T-helper 17 cell (primary cell): ENCODE measurements at regions not wholly inside any gene's neighbourhood (a gene's known extent, or its start where the extent isn't known, plus 50 kb on each side); places are given as distances from the start of the nearest gene placed in this dataset.

Source experiments
- ATAC-seq: fragments of 150-1000 bp; cut with Tn5 transposase; 2 replicates; pipeline ENCODE4 v1.10.0; 2021; ENCODE audit warnings: mild to moderate bottlenecking, moderate library complexity
- DNase-seq, 3 donors: peaks; one replicate each; pipeline versions ENCODE4 v3.0.0 to v3.0.0-alpha.2; 2020 to 2021
- H3K9me3 ChIP-seq: one replicate; pipeline ENCODE4 v1.7.0; 2013; ENCODE audit warnings: low read length, mild to moderate bottlenecking; ENCODE audit not compliant: control insufficient read depth, poor library complexity, severe bottlenecking
- H3K27ac Mint-ChIP-seq: one replicate; pipeline ENCODE4 v1.8.0; 2022; ENCODE audit warnings: mild to moderate bottlenecking, moderate library complexity, mixed read lengths
- H3K27me3 Mint-ChIP-seq: one replicate; pipeline ENCODE4 v1.8.0; 2022; ENCODE audit warnings: mixed read lengths
- H3K36me3 Mint-ChIP-seq: one replicate; pipeline ENCODE4 v1.8.0; 2022; ENCODE audit warnings: low read depth, mixed read lengths
- H3K4me1 Mint-ChIP-seq: one replicate; pipeline ENCODE4 v1.8.0; 2022; ENCODE audit warnings: mild to moderate bottlenecking, mixed read lengths
- H3K4me3 Mint-ChIP-seq: one replicate; pipeline ENCODE4 v1.8.0; 2022; ENCODE audit warnings: mild to moderate bottlenecking, moderate library complexity, mixed read lengths

DNA sequence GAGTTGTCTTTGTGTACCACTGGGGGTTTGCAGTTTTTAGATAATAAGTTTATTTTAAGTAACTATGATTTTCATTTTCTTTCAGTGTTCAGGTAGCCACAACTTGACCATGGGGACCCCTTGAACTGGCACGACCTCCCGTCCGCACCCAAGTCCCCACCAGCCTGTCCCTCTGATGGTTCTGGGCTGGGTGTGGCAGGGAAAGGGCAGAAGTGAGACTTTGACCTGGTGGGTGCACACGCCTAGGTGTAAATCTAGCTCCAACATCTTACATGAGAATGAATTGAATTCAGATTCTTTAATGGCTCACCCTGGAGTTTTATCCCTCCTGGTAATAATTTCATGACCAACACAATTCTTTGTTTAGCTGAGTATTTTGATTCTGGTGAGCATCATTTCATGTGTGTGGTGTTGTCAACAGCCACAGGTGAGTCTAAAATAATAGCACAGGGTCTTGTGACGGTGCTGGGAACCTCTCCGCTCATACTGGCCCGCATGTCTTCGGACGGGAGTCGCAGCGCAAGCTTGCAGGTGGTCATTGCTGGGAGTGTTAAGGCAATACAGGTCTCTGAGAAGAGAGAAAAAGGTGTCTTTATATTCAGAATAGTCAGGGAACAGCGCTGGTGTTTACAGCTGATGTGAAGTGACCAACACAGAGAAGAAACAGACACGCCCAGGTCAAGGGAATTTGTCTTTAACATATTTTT lies 50.8 kb upstream of the POFUT2 start:
- H3K4me3 Mint-ChIP-seq: no peak overlapping the region
- H3K27ac Mint-ChIP-seq: peak overlapping the region; percentile 19
- H3K4me1 Mint-ChIP-seq: peaks cover 4% of the 10 kb centered on the region
- DNase-seq (no peak), ATAC-seq (no peak)
- H3K9me3 ChIP-seq: no peaks in the 10 kb centered on the region
- peaks cover 22% of the 10 kb centered on the region for H3K27me3 Mint-ChIP-seq
- no peaks in the 10 kb centered on the region for H3K36me3 Mint-ChIP-seq

DNA sequence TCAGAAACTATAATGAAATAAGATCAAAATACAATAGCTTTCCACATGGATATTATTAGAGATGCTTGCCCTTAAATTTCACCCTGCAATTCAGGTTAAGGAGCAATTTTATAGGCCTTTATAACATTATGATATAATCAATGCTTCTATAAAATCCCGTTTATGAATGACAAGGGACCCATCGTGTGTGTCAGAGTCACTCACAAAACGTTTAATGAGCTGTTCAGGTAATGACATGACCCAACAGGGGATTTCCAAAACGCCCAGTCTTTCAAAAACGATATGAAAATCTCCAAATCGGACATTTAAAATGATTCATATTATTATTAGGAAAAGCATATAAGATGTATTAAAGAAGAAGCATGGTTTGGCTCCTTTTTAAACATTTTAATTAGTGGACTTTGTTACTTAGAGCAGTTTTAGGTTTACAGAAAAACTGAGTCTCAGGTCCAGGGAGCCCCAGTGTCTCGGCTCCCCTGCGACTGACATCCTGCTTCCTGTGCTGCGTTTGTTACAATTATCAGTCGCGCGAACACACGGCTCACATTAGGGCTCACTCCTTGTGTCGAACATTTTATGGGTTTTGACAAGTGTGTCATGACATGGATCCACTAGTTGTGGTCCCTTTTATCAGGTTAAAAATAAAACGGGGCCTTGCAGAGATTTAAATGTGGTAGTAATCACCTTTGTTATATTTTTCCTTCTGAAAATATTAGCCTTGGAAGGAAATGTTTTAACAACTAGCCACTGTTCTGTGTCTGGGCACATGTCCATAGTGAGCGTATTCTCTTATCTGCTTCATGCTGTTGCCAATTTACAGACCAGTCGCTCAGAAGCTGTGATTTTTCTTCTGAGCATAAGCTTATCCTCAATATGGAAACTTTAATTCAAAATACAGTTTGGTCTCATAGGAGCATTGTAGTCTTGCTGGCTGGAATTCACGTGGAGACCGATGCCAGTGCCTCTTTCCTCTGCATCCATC lies 52.0 kb upstream of the POFUT2 start:
- H3K27me3 Mint-ChIP-seq: peaks cover 29% of the 10 kb centered on the region
- no peak overlapping the region for H3K4me3 Mint-ChIP-seq

DNA sequence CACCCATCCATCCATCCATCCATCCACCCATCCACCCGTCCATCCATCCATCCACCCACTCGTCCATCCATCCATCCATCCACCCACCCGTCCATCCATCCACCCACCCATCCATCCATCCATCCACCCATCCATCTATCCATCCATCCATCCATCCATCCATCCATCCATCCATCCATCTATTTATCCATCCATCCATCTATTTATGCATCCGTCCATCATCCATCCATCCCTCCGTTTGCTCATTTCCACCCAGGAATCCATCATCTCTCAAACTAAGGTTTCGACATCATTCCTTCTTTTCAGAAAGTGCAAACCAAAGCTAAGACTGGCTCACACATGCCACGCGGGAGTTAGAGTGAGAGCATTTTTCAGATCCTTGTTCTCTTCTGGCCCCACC lies 52.8 kb upstream of the POFUT2 start:
- H3K36me3 Mint-ChIP-seq: no peaks in the 10 kb centered on the region
- peaks cover 4% of the 10 kb centered on the region for H3K4me1 Mint-ChIP-seq
- ATAC-seq (no peak), DNase-seq (no peak)
- no peak overlapping the region for H3K4me3 Mint-ChIP-seq
- peaks cover 31% of the 10 kb centered on the region for H3K27me3 Mint-ChIP-seq
- no peaks in the 10 kb centered on the region for H3K9me3 ChIP-seq
- no peak overlapping the region for H3K27ac Mint-ChIP-seq

More for the DNA sequence above, 52.0 kb upstream of the POFUT2 start:
- H3K36me3 Mint-ChIP-seq: no peaks in the 10 kb centered on the region
- ATAC-seq (peak; percentile 64), DNase-seq (no peak)
- no peaks in the 10 kb centered on the region for H3K9me3 ChIP-seq
- peak overlapping the region; percentile 19 for H3K27ac Mint-ChIP-seq
- H3K4me1 Mint-ChIP-seq: peaks cover 4% of the 10 kb centered on the region

DNA sequence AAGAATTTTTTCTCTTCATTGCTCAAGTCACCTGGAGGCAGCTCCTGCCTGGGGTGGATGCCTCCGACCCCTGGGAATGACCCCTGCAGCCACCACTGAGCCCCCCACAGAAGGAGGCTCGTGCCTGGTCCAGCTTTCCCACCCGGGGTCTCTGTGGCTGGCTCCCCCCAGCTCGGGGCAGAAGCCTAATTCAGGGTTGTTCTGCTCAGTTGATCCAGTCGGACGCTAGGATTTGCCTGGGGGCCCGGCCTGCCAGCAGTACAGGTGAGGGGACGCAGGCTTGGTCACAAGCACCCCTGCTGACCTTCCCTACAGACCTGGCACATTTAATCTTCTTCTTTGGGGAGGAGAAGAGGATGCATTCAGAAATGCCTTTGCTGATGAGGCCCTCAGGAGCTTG lies 53.6 kb upstream of the POFUT2 start:
- H3K36me3 Mint-ChIP-seq: no peaks in the 10 kb centered on the region
- no peak for DNase-seq
- H3K9me3 ChIP-seq: no peaks in the 10 kb centered on the region
- H3K27me3 Mint-ChIP-seq: peaks cover 31% of the 10 kb centered on the region
- no peak overlapping the region for H3K27ac Mint-ChIP-seq
- ATAC-seq: no peak
- H3K4me3 Mint-ChIP-seq: no peak overlapping the region
- peaks cover 4% of the 10 kb centered on the region for H3K4me1 Mint-ChIP-seq

DNA sequence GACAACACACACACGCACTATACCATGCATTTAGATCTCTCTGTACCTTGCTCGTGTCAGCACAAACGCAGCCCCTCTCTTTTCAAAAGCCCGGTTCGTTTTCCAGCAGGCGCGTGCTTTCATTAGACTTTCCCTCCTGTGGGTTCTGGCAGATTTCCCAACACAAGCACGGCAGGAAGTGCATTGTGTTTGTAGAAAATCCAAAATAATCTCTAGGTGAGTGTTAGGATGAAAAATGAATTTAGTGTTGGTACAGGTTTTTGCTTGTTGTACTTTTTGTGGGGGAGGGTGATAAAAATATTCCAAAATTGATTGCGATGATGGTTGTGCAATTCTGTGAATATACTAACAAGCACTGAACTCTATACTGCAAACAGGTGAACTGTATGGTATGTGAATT lies 54.1 kb upstream of the POFUT2 start:
- no peaks in the 10 kb centered on the region for H3K9me3 ChIP-seq
- DNase-seq (no peak), ATAC-seq (no peak)
- H3K27me3 Mint-ChIP-seq: peaks cover 27% of the 10 kb centered on the region
- no peak overlapping the region for H3K4me3 Mint-ChIP-seq
- no peak overlapping the region for H3K27ac Mint-ChIP-seq
- H3K36me3 Mint-ChIP-seq: no peaks in the 10 kb centered on the region
- peaks cover 2% of the 10 kb centered on the region for H3K4me1 Mint-ChIP-seq

DNA sequence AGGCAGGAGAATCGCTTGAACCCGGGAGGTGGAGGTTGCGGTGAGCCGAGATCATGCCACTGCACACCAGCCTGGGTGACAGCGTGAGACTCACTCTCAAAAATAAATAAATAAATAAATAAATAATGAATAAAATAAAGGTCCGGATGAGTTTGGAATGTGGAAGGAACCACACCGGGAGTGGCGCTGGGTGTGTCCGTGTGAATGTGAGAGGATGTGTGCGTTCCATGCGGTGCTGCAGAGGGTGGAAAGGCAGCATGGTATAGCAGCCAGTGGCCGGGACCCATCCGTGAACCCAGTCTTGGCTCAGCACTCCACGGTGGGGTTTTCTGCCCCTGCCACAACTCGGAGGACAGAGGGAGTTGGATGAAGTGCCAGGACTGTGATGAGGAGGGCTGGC lies 56.2 kb upstream of the POFUT2 start:
- Mint-ChIP-seq H3K36me3 (no peaks in the 10 kb centered on the region), H3K27ac (peak overlapping the region; percentile 49), H3K27me3 (peaks cover 30% of the 10 kb centered on the region), H3K4me1 (peaks cover 2% of the 10 kb centered on the region), H3K4me3 (no peak overlapping the region)
- DNase-seq: no peak
- no peak for ATAC-seq
- no peaks in the 10 kb centered on the region for H3K9me3 ChIP-seq

DNA sequence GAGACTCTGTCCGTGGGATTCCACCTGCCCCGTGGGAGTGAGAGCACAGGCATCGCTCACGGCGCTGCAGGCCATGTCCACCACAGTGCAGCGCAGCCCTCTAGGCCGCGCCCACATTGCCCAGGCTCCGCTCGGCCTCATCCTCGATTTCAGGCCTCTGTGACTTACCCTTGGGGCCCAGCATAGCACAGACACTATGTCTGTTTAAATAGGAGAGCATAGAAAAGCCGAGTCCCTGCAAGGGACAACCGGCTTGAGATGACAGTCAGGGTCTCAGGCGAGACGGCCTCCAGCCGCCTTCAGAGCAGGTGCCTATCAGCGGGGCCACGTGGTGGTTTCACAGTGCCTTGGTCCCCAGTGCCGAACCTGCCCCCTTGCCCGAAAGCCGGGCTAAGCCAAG lies 56.9 kb upstream of the POFUT2 start:
- Mint-ChIP-seq H3K27me3 (peaks cover 30% of the 10 kb centered on the region), H3K4me1 (peaks cover 2% of the 10 kb centered on the region), H3K4me3 (no peak overlapping the region), H3K27ac (no peak overlapping the region), H3K36me3 (no peaks in the 10 kb centered on the region)
- no peak for ATAC-seq
- no peaks in the 10 kb centered on the region for H3K9me3 ChIP-seq
- no peak for DNase-seq

DNA sequence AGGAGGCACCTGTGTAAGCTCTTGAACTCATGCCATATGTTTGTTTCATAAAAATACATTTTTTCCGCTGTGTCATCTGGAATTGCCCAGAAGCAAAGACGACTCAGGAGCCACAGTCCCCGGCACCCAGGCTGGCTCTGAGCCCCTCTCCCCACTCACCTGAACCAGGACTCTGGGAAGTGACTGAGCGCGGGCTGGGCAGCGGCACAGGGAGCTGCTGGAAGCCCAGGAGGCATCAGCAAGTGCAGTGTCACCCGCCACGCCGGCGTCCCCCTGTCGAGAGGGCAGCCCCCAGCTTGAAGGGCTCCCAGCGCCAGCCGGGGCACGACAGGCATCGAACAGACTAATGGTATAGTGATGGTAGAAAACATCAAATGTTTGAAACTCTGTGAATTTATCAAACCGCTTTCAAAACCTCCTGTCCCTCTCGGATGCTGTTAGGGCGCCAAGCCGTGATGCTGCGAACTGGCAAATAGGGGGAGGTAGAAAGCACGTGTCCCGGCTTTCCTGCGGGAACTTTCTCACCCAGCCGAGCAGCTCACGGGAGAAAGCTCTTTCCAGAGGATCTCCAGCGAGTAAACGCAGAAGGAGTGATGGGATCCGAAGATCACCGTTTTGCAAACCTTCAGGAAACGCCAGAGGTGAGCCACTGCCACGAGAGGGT lies 57.8 kb upstream of the COL18A1 start:
- Mint-ChIP-seq H3K27me3 (peaks cover 21% of the 10 kb centered on the region), H3K27ac (no peak overlapping the region)
- no peak for ATAC-seq

DNA sequence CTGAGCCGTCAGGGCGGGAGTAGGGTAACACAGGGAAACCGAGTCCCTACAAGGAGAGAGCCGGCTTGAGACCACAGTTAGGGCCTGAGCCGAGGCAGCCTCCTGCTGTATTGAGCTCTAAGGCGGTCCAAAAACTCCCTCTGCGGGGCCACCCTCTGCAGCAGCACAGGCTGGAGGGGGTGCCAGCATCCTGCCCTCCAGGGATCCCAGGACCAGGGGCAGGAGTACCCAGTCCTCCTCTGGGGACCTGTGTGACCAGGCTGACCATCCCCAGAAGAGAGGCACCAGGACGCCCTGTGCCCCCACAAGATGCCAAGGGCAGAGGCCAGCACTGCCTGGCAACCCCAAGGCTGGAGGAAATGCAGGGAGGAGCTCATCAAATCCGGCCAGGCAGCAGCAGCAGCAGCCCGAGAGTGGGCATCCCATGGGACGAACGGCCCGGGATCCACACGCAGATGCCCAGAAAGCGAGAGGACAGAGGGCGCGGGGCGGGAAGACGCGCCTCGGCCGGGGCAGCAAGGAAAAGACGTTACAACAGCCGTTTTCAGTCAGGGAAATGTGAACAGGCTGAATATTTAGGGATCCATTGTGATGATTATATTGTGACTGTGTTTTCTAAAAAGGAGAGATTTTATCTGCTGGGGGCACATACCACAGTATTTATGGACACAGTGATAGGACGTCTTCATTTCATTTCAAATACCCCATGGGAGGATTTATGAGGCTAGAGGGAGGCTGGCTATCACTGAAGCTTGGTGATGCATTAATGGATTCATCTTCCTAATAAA lies 57.1 kb upstream of the COL18A1 start:
- ATAC-seq (no peak), DNase-seq (no peak)
- Mint-ChIP-seq H3K27ac (no peak overlapping the region), H3K4me1 (no peaks in the 10 kb centered on the region), H3K4me3 (no peak overlapping the region), H3K36me3 (no peaks in the 10 kb centered on the region), H3K27me3 (peaks cover 21% of the 10 kb centered on the region)
- H3K9me3 ChIP-seq: no peaks in the 10 kb centered on the region

More for the DNA sequence above, 57.8 kb upstream of the COL18A1 start:
- no peak for DNase-seq
- Mint-ChIP-seq H3K4me3 (no peak overlapping the region), H3K36me3 (no peaks in the 10 kb centered on the region), H3K4me1 (no peaks in the 10 kb centered on the region)
- no peaks in the 10 kb centered on the region for H3K9me3 ChIP-seq

DNA sequence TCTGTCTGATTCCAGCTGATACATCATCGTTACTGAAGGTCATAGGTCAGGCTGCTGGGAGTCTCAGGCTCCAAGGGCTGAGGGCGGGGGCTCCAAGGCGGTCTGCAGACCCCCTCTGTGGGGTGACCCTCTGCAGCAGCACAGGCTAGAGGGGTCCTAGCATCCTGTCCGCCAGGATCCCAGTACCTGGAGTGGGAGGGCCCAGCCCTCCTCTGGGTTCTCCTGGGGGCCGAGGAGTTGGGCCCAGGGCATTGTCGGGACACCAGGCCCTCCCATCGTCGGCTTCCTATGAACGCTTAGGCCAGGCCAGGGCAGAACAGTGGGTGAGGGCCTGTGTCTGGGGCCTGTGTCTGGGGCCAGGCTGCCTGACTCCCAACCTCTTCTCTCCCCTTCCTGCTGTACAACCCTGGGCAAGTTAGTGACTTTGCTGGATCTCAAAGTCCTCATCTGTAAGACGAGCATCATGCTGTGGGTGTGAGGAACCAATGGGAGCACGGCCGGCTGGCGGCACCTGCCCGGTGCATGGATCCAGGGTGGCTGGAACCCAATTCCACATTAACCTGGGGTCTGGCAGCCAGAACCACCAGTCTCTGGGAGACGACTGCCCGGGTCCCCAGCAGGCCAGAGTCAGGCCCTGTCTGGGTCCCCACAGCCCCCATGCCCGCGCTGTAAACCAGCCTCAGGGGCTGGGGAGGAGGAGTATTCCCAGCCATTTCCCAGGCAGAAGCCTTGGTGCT lies 56.2 kb upstream of the COL18A1 start:
- no peaks in the 10 kb centered on the region for H3K4me1 Mint-ChIP-seq
- no peaks in the 10 kb centered on the region for H3K9me3 ChIP-seq
- ATAC-seq (no peak), DNase-seq (no peak)
- H3K36me3 Mint-ChIP-seq: no peaks in the 10 kb centered on the region
- H3K27ac Mint-ChIP-seq: no peak overlapping the region
- no peak overlapping the region for H3K4me3 Mint-ChIP-seq
- peaks cover 21% of the 10 kb centered on the region for H3K27me3 Mint-ChIP-seq

DNA sequence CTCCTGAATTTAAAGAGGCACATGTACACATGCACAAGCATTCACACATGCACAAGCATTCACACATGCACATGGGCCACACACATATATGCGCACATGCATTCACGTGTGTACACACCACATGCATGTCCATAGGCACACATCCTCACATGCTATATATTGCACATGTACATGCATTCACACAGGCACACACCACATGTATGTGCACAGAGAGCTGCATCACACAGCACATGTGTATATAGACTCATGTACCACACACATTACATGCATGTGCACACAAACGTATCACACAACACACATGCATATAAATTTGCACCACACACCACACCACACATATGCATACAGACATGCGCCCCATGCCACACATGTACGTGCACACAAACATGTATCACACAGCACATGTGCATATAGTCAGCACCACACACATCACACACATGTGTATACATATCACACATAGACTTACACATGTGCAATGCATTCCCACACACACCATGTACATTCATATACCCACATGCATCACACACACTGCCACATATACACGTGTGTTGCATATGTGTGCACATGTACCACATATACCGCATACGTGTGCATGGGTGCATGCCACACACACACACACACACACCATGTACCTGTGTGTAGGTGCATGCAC lies 54.6 kb upstream of the COL18A1 start:
- Mint-ChIP-seq H3K4me3 (no peak overlapping the region), H3K36me3 (no peaks in the 10 kb centered on the region), H3K4me1 (no peaks in the 10 kb centered on the region), H3K27ac (peak overlapping the region; percentile 3), H3K27me3 (peaks cover 14% of the 10 kb centered on the region)
- ATAC-seq: no peak
- no peaks in the 10 kb centered on the region for H3K9me3 ChIP-seq
- DNase-seq: no peak

DNA sequence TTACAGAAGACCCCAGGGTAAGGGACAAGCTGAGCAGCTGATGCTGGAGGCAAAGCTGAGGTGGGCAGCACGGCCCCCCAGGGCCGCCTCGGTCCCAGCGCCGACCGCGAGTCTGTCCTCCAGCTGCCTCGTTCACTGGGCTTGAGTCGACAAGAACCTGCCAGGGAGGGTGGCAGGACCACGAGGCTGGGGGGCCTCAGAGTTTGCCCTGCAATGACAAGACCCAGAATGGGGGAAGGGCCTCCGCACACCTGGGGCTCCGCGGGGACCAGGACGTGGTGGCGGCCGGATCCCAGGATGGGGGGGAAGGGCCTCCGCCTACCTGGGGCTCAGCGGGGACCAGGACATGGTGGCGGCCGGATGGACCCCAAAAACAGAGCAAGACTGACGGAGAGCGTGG lies 53.9 kb upstream of the COL18A1 start:
- DNase-seq (no peak), ATAC-seq (no peak)
- Mint-ChIP-seq H3K27me3 (peaks cover 22% of the 10 kb centered on the region), H3K27ac (no peak overlapping the region), H3K36me3 (no peaks in the 10 kb centered on the region), H3K4me3 (no peak overlapping the region), H3K4me1 (peaks cover 6% of the 10 kb centered on the region)
- no peaks in the 10 kb centered on the region for H3K9me3 ChIP-seq
